HG03108 (cell line): ENCODE measurements at regions not wholly inside any gene's neighbourhood (a gene's known extent, or its start where the extent isn't known, plus 50 kb on each side); places are given as distances from the start of the nearest gene placed in this dataset.

Experiments used
- ATAC-seq: cut with Tn5 transposase; IDR thresholded peaks from one replicate; pipeline ENCODE4 v1.9.1; 2021; ENCODE audit warnings: moderate library complexity; ENCODE audit not compliant: unreplicated experiment

DNA sequence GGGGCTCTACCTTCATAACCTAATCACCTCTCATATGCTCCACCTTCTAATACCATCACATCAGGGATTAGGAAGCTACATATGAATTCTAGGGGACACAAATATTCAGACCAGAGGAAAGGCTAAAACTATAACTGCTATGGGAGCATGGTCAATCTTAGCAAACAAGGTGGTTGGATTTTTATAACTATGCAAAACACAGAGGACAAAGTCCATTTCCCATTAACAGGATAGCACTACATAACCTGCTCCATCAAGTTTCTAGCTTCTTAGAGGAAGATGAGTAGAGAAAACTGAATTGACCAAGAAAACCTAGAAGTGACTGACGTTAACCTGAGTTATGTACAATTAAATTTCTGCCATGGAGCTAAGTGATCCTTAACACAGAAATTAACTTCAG lies 398.6 kb downstream of the TBL1XR1 start:
- ATAC-seq = no peak

- ATAC-seq = no peak
Observed at GRCh38 chr3:176796371-176796770, 400.9 kb downstream of the TBL1XR1 start.

DNA sequence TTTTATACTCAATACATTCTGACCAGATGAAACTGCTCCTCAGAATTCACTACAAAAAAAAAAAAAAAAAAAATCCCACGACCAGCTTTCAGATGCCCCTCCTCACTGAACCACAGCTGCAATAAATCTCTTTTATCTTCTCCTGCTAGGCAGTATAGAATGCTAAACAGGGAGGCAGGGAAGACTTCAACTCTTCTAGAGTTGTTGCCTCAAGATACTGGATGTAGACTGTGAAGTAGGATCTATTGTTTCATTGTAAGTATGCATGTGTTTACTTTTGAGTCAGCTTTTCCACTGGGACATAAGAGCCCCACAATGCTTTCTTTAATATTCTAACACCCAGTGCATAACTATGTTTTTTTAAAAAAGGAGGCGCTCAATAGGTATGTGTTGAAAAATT lies 401.4 kb downstream of the TBL1XR1 start:
- no peak for ATAC-seq

DNA sequence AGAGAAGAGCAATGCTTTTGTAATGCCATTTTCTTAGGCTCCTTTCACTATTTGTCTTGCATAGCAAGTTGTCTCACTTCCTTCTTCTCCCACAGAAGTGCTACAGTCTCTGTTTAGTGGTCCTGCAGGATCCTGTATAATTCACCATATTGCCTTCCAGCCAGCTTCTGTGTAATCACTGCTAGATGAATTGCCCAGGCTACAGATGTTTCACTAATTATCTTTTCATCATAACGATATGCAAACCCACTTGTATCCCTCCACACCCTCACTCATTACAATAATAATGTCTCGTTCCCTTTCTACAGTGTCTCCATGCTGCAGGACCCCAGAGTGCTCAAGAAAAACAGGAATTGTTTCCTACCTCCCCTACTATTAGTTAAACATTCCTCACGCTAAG lies 402.9 kb downstream of the TBL1XR1 start:
- ATAC-seq = no peak

GRCh38 chr3:176789947-176790346 lies 407.3 kb downstream of the TBL1XR1 start:
- ATAC-seq = no peak

GRCh38 chr3:176789281-176789705 lies 408.0 kb downstream of the TBL1XR1 start:
- no peak for ATAC-seq

DNA sequence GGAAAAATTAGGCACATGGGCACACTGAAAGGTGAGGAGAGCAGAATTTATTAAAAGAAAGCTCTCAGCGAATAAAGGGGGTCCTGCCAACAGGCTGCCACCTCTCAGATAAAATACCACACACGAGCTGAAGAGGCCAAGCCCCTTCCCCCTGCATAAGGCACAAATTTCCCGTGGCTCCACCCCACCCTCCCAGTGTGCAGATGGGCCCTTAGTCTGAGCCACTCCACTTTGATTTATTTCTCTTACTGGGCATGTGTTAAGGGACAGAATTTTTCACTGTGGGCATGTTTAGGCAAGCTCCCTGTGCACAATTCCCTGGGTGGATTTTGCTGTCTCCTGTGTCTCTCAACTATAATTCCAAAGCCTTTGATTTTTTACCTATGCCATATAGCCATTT lies 409.8 kb downstream of the TBL1XR1 start:
- ATAC-seq = no peak

DNA sequence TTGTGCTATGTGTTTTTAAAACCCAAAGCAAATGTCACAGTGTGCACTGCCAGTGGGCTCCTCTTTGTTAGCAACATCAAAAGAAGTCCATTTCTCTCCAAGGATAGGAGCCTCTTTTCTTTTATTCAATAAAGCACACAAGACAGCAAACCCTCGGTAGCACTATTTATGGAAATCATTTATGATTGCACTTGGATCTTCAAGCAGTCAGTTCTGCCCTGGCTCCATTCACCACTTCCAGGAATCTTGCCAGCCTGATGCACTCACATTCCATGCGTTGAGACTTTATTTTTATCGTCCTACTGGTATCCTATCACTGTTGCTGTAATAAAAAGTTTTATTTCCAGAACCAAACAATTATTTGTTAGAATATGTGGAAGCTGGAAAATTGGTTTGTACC lies 412.1 kb downstream of the TBL1XR1 start:
- no peak for ATAC-seq

GRCh38 chr3:176780766-176781165 lies 416.5 kb downstream of the TBL1XR1 start:
- no peak for ATAC-seq

- no peak for ATAC-seq
Observed at GRCh38 chr3:176776622-176777175, 420.6 kb downstream of the TBL1XR1 start.

GRCh38 chr3:176769547-176770190 lies 427.6 kb downstream of the TBL1XR1 start:
- ATAC-seq = no peak

- ATAC-seq = no peak
Observed at GRCh38 chr3:176767385-176767784, 429.9 kb downstream of the TBL1XR1 start.

GRCh38 chr3:176766862-176767261 lies 430.4 kb downstream of the TBL1XR1 start:
- ATAC-seq = no peak

GRCh38 chr3:176765382-176765900 lies 431.8 kb downstream of the TBL1XR1 start:
- ATAC-seq = no peak

DNA sequence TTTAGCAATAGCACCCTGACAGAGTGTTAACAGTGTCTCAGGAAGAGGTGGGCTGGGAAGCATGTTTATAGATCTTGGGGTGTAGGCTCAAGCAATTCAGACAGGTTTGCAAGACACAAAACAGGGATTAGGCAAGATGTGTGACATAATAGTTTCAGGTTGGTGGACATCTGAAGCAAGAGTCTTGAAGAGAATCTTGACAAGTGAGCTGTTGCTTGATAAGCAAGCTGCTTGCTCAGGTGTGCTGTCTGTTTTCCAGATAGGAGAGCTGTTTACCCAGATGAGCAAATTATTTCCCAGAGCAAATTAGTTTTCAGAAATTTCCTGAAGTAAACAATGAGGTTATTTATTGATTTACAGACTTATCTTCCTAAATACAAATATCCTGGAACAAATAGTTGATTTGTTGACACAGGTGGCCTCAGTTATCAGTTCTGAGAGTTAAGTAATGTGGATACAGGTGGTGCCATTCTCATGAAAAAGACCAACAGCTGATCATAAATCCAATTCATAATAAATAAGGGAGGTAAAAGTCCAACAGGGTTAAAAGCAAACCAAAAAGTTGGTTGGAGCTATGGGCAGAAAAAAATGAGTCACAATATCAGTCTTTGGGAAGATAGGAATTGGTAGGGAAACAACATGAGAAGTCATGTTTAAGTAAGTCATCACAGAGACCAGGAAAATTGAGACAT lies 437.3 kb downstream of the TBL1XR1 start:
- ATAC-seq = no peak

DNA sequence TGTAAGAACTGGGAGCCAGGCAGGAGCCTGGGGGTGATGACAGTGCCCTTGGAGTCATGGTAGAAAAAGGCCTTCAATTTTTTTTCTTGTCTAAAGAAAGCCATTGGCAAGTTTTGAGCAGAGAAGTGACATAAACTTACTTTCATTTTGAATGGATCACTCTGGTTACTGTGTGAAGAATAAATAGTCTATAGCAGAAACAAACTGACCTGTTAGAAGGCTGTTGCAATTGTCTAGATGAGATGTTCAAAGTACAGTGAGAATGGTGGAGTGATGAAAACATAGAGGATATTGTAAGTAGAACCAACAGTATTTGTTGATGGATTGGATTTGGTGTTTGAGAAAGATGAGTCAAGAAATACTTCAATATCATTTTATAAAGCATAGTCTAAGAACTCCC lies 439.9 kb downstream of the TBL1XR1 start:
- ATAC-seq = no peak

- no peak for ATAC-seq
Observed at GRCh38 chr3:176755977-176756376, 441.3 kb downstream of the TBL1XR1 start.

- peak; percentile 37 for ATAC-seq
Observed at GRCh38 chr3:176755552-176755951, 441.7 kb downstream of the TBL1XR1 start.

DNA sequence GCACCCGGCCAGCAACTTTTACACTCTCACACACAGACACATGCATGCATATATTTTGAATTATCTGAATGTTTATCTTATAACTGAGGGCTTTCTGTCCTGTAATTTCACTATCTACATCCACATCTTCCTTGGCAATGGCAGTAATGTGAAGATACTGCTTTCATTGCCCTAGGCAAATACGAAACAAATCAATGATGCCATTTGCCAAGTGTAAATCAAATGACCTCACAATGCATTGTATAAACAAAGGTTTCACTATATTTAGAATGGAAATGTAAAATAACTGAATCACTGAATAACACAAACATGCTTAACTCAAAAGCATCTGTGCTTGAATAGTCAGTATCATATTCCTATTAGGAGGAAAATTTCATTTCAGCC lies 455.6 kb downstream of the TBL1XR1 start:
- no peak for ATAC-seq

DNA sequence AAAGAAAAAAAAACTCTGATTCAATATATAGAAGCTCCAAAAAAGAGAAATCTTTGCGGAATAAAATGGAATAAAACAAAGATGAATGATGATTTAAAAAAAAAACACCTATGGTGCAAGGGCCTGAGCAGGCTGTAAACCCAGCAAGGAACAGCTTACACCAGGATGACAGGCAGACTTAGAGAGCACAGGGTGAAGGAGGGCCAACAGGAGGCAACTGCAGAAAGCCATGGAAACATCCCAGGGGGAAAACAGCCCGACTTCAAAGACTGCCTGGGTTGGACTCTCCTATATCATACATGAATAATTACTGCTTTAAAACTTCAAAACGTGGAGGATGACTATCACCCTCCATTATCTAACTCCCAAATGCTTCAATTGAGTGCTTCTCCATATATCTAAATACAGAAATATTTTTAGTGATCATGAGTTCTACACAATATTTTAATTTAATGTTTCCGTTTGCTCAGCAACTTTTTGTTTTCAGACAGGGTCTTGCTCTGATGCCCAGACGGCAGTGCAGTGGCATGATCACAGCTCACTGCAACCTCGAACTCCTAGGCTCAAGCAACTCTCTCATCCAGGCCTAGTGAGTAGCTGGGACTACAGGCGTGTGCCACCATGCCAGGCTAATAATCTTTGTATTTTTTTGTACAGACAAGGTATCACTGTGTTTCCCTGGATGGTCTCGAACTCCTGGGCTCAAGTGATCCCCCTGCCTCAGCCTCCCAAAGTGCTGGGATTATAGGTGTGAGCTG lies 456.2 kb downstream of the TBL1XR1 start:
- no peak for ATAC-seq

- ATAC-seq = no peak
Observed at GRCh38 chr3:176739159-176739558, 458.1 kb downstream of the TBL1XR1 start.
